HepG2 (cell line): ENCODE measurements at regions not wholly inside any gene's neighbourhood (a gene's known extent, or its start where the extent isn't known, plus 50 kb on each side); places are given as distances from the start of the nearest gene placed in this dataset.

Experiments
- ATAC-seq: fragments of 200-7000 bp; cut with Tn5 transposase; 3 replicates; pipeline ENCODE4 v1.9.1; 2020; ENCODE audit warnings: mild to moderate bottlenecking, moderate library complexity
- BruUV-seq: library from RNA; stranded (reverse); fragments of 400-500 nt; replicated peaks from 2 replicates; lab custom pipeline; 2021; lab: Mats Ljungman, UMichigan
- CTCF ChIA-PET: fragments of 300-600 bp; formaldehyde crosslinking; extraction: SDS; loops from one replicate; lab custom pipeline; 2021; ENCODE audit warnings: low total read pairs, inconsistent platforms, low intra/inter-chr PET ratio; lab: Yijun Ruan, JAX
- POLR2A ChIA-PET: fragments of 350-600 bp; sonication (Branson Sonifier 250); formaldehyde crosslinking; loops from one replicate; lab custom pipeline; 2020; ENCODE audit warnings: antibody characterized with exemption, inconsistent platforms; lab: Yijun Ruan, JAX
- DNase-seq: peaks from one replicate; pipeline ENCODE4 v3.0.0-alpha.2; 2015; ENCODE audit warnings: low spot score
- FAIRE-seq: peaks from 3 replicates; lab custom pipeline; 2011; peaks lifted over from hg19 to GRCh38; lab: Jason Lieb, UNC
- H2AFZ ChIP-seq: one replicate; pipeline ENCODE4 v1.6.1; 2011; ENCODE audit warnings: low read length, inconsistent platforms
- H3K27ac ChIP-seq: fragments of 300-600 bp; 3 replicates; pipeline ENCODE4 v1.8.0; 2011; ENCODE audit warnings: mixed run types, mild to moderate bottlenecking, mixed read lengths, low read length, inconsistent platforms; ENCODE audit not compliant: insufficient read depth; ENCODE audit errors: extremely low read length
- H3K27me3 ChIP-seq, 2 experiments: fragments of 200-600 bp in 1 of 2; 2 replicates in 1 of 2; 3 replicates in 1 of 2; pipeline versions ENCODE4 v1.6.0 to v1.8.0; 2011; ENCODE audit warnings: low read length in 2 of 2, mild to moderate bottlenecking in 2 of 2, moderate library complexity in 2 of 2, inconsistent platforms in 1 of 2; ENCODE audit not compliant: insufficient read depth in 2 of 2, control insufficient read depth in 1 of 2
- H3K36me3 ChIP-seq, 2 experiments: fragments of 200-600 bp in 1 of 2; replicated peaks in 1 of 2; 2 replicates in 1 of 2; 3 replicates in 1 of 2; pipeline versions ENCODE4 v1.5.1 to v1.8.0; 2011; ENCODE audit warnings: low read length in 2 of 2, inconsistent platforms in 1 of 2; ENCODE audit not compliant: insufficient read depth in 2 of 2, control insufficient read depth in 1 of 2
- H3K4me1 ChIP-seq: 2 replicates; pipeline ENCODE4 v1.5.1; 2012; ENCODE audit warnings: low read length, inconsistent platforms; ENCODE audit not compliant: insufficient read depth
- H3K4me2 ChIP-seq: 2 replicates; pipeline ENCODE4 v1.6.0; 2011; ENCODE audit warnings: low read depth, low read length, inconsistent platforms
- H3K4me3 ChIP-seq, 3 experiments: fragments of 200-600 bp in 1 of 3; sonication (generic), shearing (Covaris generic) in 1 of 3; replicated peaks in 1 of 3; 2 replicates each; pipeline ENCODE4 v1.5.1; 2011 to 2016; ENCODE audit warnings: low read length in 3 of 3, inconsistent platforms in 2 of 3, low read depth in 2 of 3, mild to moderate bottlenecking in 2 of 3, control low read depth in 1 of 3, mixed read lengths in 1 of 3; ENCODE audit not compliant: insufficient read depth in 1 of 3
- H3K79me2 ChIP-seq: one replicate; pipeline ENCODE4 v1.6.1; 2011; ENCODE audit warnings: low read length, inconsistent platforms; ENCODE audit not compliant: insufficient read depth
- H3K9ac ChIP-seq: 2 replicates; pipeline ENCODE4 v1.6.0; 2011; ENCODE audit warnings: mild to moderate bottlenecking, low read depth, low read length, inconsistent platforms; ENCODE audit not compliant: insufficient read depth
- H3K9me3 ChIP-seq: 2 replicates; pipeline ENCODE4 v1.5.1; 2012; ENCODE audit warnings: mild to moderate bottlenecking, low read length
- H4K20me1 ChIP-seq: 2 replicates; pipeline ENCODE4 v1.6.0; 2011; ENCODE audit warnings: inconsistent platforms, mild to moderate bottlenecking, low read length, moderate library complexity; ENCODE audit not compliant: insufficient read depth
- HMG20B ChIP-seq: conservative IDR thresholded peaks from 2 replicates; pipeline ENCODE4 v1.6.1; 2016; ENCODE audit warnings: missing genetic modification reagents, missing compliant biosample characterization
- HOXA5 ChIP-seq: sonication (generic); formaldehyde crosslinking; IDR thresholded peaks from 2 replicates; pipeline ENCODE4 v1.4.0; 2020; ENCODE audit warnings: missing genetic modification reagents
- HOXA7 ChIP-seq: sonication (generic); formaldehyde crosslinking; IDR thresholded peaks from 2 replicates; pipeline ENCODE4 v1.8.1; 2022; ENCODE audit warnings: mild to moderate bottlenecking, missing genetic modification reagents, moderate library complexity
- MYC ChIP-seq: sonication (generic); formaldehyde crosslinking; IDR thresholded peaks from 2 replicates; pipeline ENCODE4 v1.9.0; 2021; ENCODE audit warnings: missing genetic modification reagents, borderline replicate concordance
- NFE2L2 ChIP-seq: fragments of 150-350 bp; IDR thresholded peaks from 2 replicates; pipeline ENCODE4 v1.6.1; 2014; ENCODE audit warnings: low read length
- PTBP1 ChIP-seq: fragments of 200-400 bp; formaldehyde crosslinking; IDR thresholded peaks from 2 replicates; pipeline ENCODE4 v1.6.1; 2018; ENCODE audit warnings: low read length, low read depth; ENCODE audit not compliant: poor library complexity, severe bottlenecking
- SAP130 ChIP-seq: IDR thresholded peaks from 2 replicates; pipeline ENCODE4 v1.6.1; 2016; ENCODE audit warnings: low read depth
- SP4 ChIP-seq: sonication (generic); formaldehyde crosslinking; IDR thresholded peaks from 2 replicates; pipeline ENCODE4 v1.8.1; 2023; ENCODE audit warnings: mild to moderate bottlenecking, missing genetic modification reagents
- TOPORS ChIP-seq: sonication (generic); formaldehyde crosslinking; IDR thresholded peaks from 2 replicates; pipeline ENCODE4 v1.8.0; 2023; ENCODE audit warnings: mild to moderate bottlenecking, missing genetic modification reagents
- ZNF34 ChIP-seq: sonication (generic); formaldehyde crosslinking; IDR thresholded peaks from 2 replicates; pipeline ENCODE4 v1.4.0; 2020; ENCODE audit warnings: mild to moderate bottlenecking, missing genetic modification reagents, borderline replicate concordance
- ZNF766 ChIP-seq: sonication (generic); formaldehyde crosslinking; IDR thresholded peaks from 2 replicates; pipeline ENCODE4 v1.5.0; 2020; ENCODE audit warnings: missing genetic modification reagents, borderline replicate concordance
- ZSCAN29 ChIP-seq: sonication (generic); formaldehyde crosslinking; conservative IDR thresholded peaks from 2 replicates; pipeline ENCODE4 v1.4.0; 2020; ENCODE audit warnings: mild to moderate bottlenecking, missing genetic modification reagents
- WGBS: methylation state at CpG from one replicate; pipeline ENCODE4 v1.1.6; 2017; ENCODE audit warnings: low lambda C conversion rate; 5-methylcytosine and 5-hydroxymethylcytosine counted together
- in situ Hi-C: cut with HindIII; loops from 2 replicates; pipeline ENCODE4 v1.10.0; 2017; ENCODE audit warnings: low pct_unique_long_range_greater_than_20kb; ENCODE audit not compliant: extremely low pct_ligation_motif_present
- intact Hi-C: fragments of 100-400 bp; cut with micrococcal nuclease; formaldehyde crosslinking; loops from one replicate; pipeline ENCODE4 v1.10.0; 2022; ENCODE audit not compliant: unreplicated experiment
- TF ChIP-seq, protein P1 (sequence below): fragments of 450-650 bp; IDR thresholded peaks from 2 replicates; pipeline ENCODE4 v1.6.1; 2017
- TF ChIP-seq, protein P2 (sequence below): sonication (generic); formaldehyde crosslinking; IDR thresholded peaks from 2 replicates; pipeline ENCODE4 v1.8.0; 2022; ENCODE audit warnings: mild to moderate bottlenecking, missing genetic modification reagents, moderate library complexity
- TF ChIP-seq, protein P3 (sequence below): sonication (generic); formaldehyde crosslinking; conservative IDR thresholded peaks from 2 replicates; pipeline ENCODE4 v1.4.0; 2020; ENCODE audit warnings: missing genetic modification reagents

DNA sequence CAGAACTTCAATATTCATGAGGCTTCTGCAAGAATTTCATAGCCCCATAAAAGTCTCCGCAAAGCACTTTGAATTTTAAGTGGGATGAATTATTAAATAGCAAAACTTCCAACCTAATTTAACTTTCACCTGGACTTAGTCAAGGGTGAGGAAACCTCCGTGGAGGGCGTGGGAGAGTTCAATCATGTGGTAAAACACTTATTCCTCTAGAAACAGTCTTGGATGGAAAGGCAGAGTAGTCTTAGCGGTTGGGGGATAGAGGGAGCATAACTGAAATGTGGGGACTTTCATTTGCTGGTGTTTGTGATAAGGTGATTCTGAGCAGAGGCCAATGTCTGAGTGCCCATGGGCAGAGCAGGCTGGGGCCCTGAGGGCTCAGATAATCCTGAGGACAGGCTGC is 241.9 kb downstream of the IRX1 start:
- ATAC-seq (no peak), DNase-seq (no peak), FAIRE-seq (no peak)
- no peaks in the 10 kb centered on the region for H4K20me1 ChIP-seq
- no peaks in the 10 kb centered on the region for H3K27me3 ChIP-seq
- 11% methylated on average over 4 of the region's 4 CpGs for WGBS
- H3K4me3 ChIP-seq, result no peak overlapping the region
- intact Hi-C loops, result no loop called here
- POLR2A ChIA-PET, result no interaction called here
- CTCF ChIA-PET, result no interaction called here
- no peak overlapping the region for H2AFZ ChIP-seq
- in situ Hi-C loops, result no loop called here
- no peak overlapping the region for H3K27ac ChIP-seq
- no peaks in the 10 kb centered on the region for H3K79me2 ChIP-seq
- peaks cover 24% of the 10 kb centered on the region for H3K9me3 ChIP-seq
- no peak overlapping the region for H3K4me2 ChIP-seq
- no peaks in the 10 kb centered on the region for H3K36me3 ChIP-seq
- H3K9ac ChIP-seq, result no peak overlapping the region
- H3K4me1 ChIP-seq, result no peaks in the 10 kb centered on the region
- BruUV-seq, result no TSS peak
- TF ChIP-seq, protein P1, sequence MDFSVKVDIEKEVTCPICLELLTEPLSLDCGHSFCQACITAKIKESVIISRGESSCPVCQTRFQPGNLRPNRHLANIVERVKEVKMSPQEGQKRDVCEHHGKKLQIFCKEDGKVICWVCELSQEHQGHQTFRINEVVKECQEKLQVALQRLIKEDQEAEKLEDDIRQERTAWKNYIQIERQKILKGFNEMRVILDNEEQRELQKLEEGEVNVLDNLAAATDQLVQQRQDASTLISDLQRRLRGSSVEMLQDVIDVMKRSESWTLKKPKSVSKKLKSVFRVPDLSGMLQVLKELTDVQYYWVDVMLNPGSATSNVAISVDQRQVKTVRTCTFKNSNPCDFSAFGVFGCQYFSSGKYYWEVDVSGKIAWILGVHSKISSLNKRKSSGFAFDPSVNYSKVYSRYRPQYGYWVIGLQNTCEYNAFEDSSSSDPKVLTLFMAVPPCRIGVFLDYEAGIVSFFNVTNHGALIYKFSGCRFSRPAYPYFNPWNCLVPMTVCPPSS, result no peak
- TF ChIP-seq MYC (CRISPR knock-in tag) (no peak), ZSCAN29 (CRISPR knock-in tag) (no peak), HOXA7 (CRISPR knock-in tag) (no peak), TOPORS (CRISPR knock-in tag) (no peak), ZNF34 (CRISPR knock-in tag) (no peak), PTBP1 (no peak), HMG20B (CRISPR knock-in tag) (no peak), SAP130 (CRISPR knock-in tag) (no peak), SP4 (CRISPR knock-in tag) (no peak), HOXA5 (no peak), ZNF766 (CRISPR knock-in tag) (no peak), NFE2L2 (no peak)
- TF ChIP-seq, protein P2, sequence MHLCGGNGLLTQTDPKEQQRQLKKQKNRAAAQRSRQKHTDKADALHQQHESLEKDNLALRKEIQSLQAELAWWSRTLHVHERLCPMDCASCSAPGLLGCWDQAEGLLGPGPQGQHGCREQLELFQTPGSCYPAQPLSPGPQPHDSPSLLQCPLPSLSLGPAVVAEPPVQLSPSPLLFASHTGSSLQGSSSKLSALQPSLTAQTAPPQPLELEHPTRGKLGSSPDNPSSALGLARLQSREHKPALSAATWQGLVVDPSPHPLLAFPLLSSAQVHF (CRISPR knock-in tag), result no peak
- TF ChIP-seq, protein P3, sequence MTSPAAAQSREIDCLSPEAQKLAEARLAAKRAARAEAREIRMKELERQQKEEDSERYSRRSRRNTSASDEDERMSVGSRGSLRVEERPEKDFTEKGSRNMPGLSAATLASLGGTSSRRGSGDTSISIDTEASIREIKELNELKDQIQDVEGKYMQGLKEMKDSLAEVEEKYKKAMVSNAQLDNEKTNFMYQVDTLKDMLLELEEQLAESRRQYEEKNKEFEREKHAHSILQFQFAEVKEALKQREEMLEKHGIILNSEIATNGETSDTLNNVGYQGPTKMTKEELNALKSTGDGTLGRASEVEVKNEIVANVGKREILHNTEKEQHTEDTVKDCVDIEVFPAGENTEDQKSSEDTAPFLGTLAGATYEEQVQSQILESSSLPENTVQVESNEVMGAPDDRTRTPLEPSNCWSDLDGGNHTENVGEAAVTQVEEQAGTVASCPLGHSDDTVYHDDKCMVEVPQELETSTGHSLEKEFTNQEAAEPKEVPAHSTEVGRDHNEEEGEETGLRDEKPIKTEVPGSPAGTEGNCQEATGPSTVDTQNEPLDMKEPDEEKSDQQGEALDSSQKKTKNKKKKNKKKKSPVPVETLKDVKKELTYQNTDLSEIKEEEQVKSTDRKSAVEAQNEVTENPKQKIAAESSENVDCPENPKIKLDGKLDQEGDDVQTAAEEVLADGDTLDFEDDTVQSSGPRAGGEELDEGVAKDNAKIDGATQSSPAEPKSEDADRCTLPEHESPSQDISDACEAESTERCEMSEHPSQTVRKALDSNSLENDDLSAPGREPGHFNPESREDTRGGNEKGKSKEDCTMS (CRISPR knock-in tag), result no peak
- TF ChIP-seq, all 625 proteins: peak for 0
